ENCODE measurements at regions not wholly inside any gene's neighbourhood (a gene's known extent, or its start where the extent isn't known, plus 50 kb on each side); places are given as distances from the start of the nearest gene placed in this dataset.

DNA sequence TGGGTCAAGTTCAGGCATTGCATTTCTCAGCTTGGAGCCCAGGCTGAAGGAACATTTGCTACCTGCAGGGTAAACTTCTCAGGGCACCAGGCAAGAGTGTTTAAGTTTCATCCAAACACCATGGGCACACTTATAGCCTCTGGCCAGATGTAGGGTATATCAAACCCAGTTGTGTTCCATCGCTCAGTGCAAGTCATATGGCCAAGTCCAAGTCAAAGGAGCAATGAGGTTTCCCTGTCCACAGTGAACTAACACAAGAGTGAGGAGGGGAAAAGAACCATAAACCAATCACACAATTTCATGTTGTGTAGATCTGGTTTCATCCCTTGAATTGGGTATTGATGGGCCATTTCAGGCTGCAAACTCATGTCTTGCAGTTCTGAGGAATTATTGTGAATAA, 107.2 kb downstream of the SOX11 start:
- TF ChIP-seq EZH2 (IDR thresholded peaks at IDR 0.05) (no peak), EZH2phosphoT487 (IDR thresholded peaks at IDR 0.05) (no peak)
- TF ChIP-seq, protein P1, sequence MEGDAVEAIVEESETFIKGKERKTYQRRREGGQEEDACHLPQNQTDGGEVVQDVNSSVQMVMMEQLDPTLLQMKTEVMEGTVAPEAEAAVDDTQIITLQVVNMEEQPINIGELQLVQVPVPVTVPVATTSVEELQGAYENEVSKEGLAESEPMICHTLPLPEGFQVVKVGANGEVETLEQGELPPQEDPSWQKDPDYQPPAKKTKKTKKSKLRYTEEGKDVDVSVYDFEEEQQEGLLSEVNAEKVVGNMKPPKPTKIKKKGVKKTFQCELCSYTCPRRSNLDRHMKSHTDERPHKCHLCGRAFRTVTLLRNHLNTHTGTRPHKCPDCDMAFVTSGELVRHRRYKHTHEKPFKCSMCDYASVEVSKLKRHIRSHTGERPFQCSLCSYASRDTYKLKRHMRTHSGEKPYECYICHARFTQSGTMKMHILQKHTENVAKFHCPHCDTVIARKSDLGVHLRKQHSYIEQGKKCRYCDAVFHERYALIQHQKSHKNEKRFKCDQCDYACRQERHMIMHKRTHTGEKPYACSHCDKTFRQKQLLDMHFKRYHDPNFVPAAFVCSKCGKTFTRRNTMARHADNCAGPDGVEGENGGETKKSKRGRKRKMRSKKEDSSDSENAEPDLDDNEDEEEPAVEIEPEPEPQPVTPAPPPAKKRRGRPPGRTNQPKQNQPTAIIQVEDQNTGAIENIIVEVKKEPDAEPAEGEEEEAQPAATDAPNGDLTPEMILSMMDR (IDR thresholded peaks at IDR 0.05), result no peak

Measured in neural progenitor cell (in vitro differentiated cells).